GM19397 (cell line): ENCODE measurements at regions not wholly inside any gene's neighbourhood (a gene's known extent, or its start where the extent isn't known, plus 50 kb on each side); places are given as distances from the start of the nearest gene placed in this dataset.
"Not testable (repeated sequence)": the region's sequence is repeated elsewhere in the genome, so short reads cannot be mapped to it uniquely, and the experiment has no call there.

Experiments
- ATAC-seq: cut with Tn5 transposase; IDR thresholded peaks from one replicate; pipeline ENCODE4 v1.9.1; 2021; ENCODE audit warnings: mild to moderate bottlenecking, moderate library complexity; ENCODE audit not compliant: unreplicated experiment

- ATAC-seq: no peak
Measured at GRCh38 chr5:152058267-152058666, 133.6 kb upstream of the GLRA1 start.

GRCh38 chr5:152056931-152057330 is 132.3 kb upstream of the GLRA1 start:
- no peak for ATAC-seq

GRCh38 chr5:152052470-152052869 is 127.8 kb upstream of the GLRA1 start:
- ATAC-seq: no peak

GRCh38 chr5:152051499-152052454 is 127.1 kb upstream of the GLRA1 start:
- ATAC-seq: no peak

GRCh38 chr5:152046361-152046760 is 121.7 kb upstream of the GLRA1 start:
- no peak for ATAC-seq

- ATAC-seq: not testable (repeated sequence)
Measured at GRCh38 chr5:152038856-152039255, 114.2 kb upstream of the GLRA1 start.

GRCh38 chr5:152026328-152027024 is 101.8 kb upstream of the GLRA1 start:
- ATAC-seq: not testable (repeated sequence)

GRCh38 chr5:152016421-152016820 is 91.8 kb upstream of the GLRA1 start:
- no peak for ATAC-seq

- no peak for ATAC-seq
Measured at GRCh38 chr5:152007653-152008335, 83.1 kb upstream of the GLRA1 start.

- no peak for ATAC-seq
Measured at GRCh38 chr5:152004095-152004494, 79.4 kb upstream of the GLRA1 start.
